DLD1 (cell line): ENCODE measurements at regions not wholly inside any gene's neighbourhood (a gene's known extent, or its start where the extent isn't known, plus 50 kb on each side); places are given as distances from the start of the nearest gene placed in this dataset.

ENCODE experiments used
- in situ Hi-C: cut with HindIII; loops from 2 replicates; pipeline ENCODE4 v1.10.0; 2017; ENCODE audit warnings: low sequenced_read_pairs

GRCh38 chr15:94177112-94177511 is 54.2 kb upstream of the MCTP2 start:
- in situ Hi-C loops: no loop called here

GRCh38 chr15:94175420-94175819 is 55.9 kb upstream of the MCTP2 start:
- in situ Hi-C loops: no loop called here

GRCh38 chr15:94174399-94174802 is 57.0 kb upstream of the MCTP2 start:
- in situ Hi-C loops: no loop called here

GRCh38 chr15:94168250-94168649 is 63.1 kb upstream of the MCTP2 start:
- in situ Hi-C loops: no loop called here

- in situ Hi-C loops: no loop called here
Observed at GRCh38 chr15:94164971-94165370, 66.4 kb upstream of the MCTP2 start.

- in situ Hi-C loops: no loop called here
Observed at GRCh38 chr15:94164202-94164807, 67.1 kb upstream of the MCTP2 start.

GRCh38 chr15:94162939-94163338 is 68.4 kb upstream of the MCTP2 start:
- in situ Hi-C loops: no loop called here

- in situ Hi-C loops: no loop called here
Observed at GRCh38 chr15:94154255-94154654, 77.1 kb upstream of the MCTP2 start.

- in situ Hi-C loops: no loop called here
Observed at GRCh38 chr15:94145046-94145445, 86.3 kb upstream of the MCTP2 start.

GRCh38 chr15:94141802-94142201 is 89.6 kb upstream of the MCTP2 start:
- in situ Hi-C loops: no loop called here

- in situ Hi-C loops: no loop called here
Observed at GRCh38 chr15:94135486-94136147, 95.7 kb upstream of the MCTP2 start.

- in situ Hi-C loops: no loop called here
Observed at GRCh38 chr15:94131875-94132274, 99.5 kb upstream of the MCTP2 start.

GRCh38 chr15:94130504-94130903 is 100.9 kb upstream of the MCTP2 start:
- in situ Hi-C loops: no loop called here

- in situ Hi-C loops: no loop called here
Observed at GRCh38 chr15:94127006-94127405, 104.4 kb upstream of the MCTP2 start.

GRCh38 chr15:94125698-94126097 is 105.7 kb upstream of the MCTP2 start:
- in situ Hi-C loops: no loop called here

- in situ Hi-C loops: no loop called here
Observed at GRCh38 chr15:94125156-94125555, 106.2 kb upstream of the MCTP2 start.

- in situ Hi-C loops: no loop called here
Observed at GRCh38 chr15:94122516-94122915, 108.8 kb upstream of the MCTP2 start.

GRCh38 chr15:94119923-94120775 is 111.2 kb upstream of the MCTP2 start:
- in situ Hi-C loops: no loop called here

GRCh38 chr15:94119298-94119811 is 112.0 kb upstream of the MCTP2 start:
- in situ Hi-C loops: no loop called here

- in situ Hi-C loops: no loop called here
Observed at GRCh38 chr15:94110476-94111130, 120.8 kb upstream of the MCTP2 start.

GRCh38 chr15:94107652-94108051 is 123.7 kb upstream of the MCTP2 start:
- in situ Hi-C loops: no loop called here
